GM12878 (cell line): ENCODE measurements at regions not wholly inside any gene's neighbourhood (a gene's known extent, or its start where the extent isn't known, plus 50 kb on each side); places are given as distances from the start of the nearest gene placed in this dataset.

Source experiments
- ATAC-seq: fragments of 200-7000 bp; cut with Tn5 transposase; 3 replicates; pipeline ENCODE4 v1.9.1; 2020; ENCODE audit warnings: mild to moderate bottlenecking, moderate library complexity
- BruUV-seq: library from RNA; stranded (reverse); fragments of 400-500 nt; replicated peaks from 2 replicates; lab custom pipeline; 2021; lab: Mats Ljungman, UMichigan
- CTCF ChIA-PET: fragments of 300-600 bp; sonication (Branson Sonifier 250); formaldehyde crosslinking; extraction: SDS; loops from one replicate; lab custom pipeline; 2021; ENCODE audit warnings: inconsistent platforms; lab: Yijun Ruan, JAX
- POLR2A ChIA-PET: fragments of 350-600 bp; formaldehyde crosslinking; extraction: SDS; loops from one replicate; lab custom pipeline; 2021; ENCODE audit warnings: inconsistent platforms; lab: Charles Lee
- RAD21 ChIA-PET: fragments of 300-600 bp; sonication (Branson Sonifier 250); formaldehyde crosslinking; loops from one replicate; lab custom pipeline; 2023; ENCODE audit warnings: antibody characterized with exemption; ENCODE audit not compliant: unreplicated experiment; lab: Charles Lee
- SMC1A ChIA-PET: fragments of 300-600 bp; sonication (Branson Sonifier 250); formaldehyde crosslinking; loops from one replicate; lab custom pipeline; 2023; ENCODE audit not compliant: unreplicated experiment, uncharacterized antibody; lab: Charles Lee
- DNase-seq: peaks from one replicate; pipeline ENCODE4 v3.0.0-alpha.2; 2011; ENCODE audit warnings: low read depth, low spot score
- FAIRE-seq: peaks from 3 replicates; lab custom pipeline; 2011; peaks lifted over from hg19 to GRCh38; lab: Jason Lieb, UNC
- H2AFZ ChIP-seq: 2 replicates; pipeline ENCODE4 v1.6.0; 2011; ENCODE audit warnings: low read depth, low read length, control low read depth; ENCODE audit not compliant: control insufficient read depth
- H3K27ac ChIP-seq: 2 replicates; pipeline ENCODE4 v1.5.1; 2011; ENCODE audit warnings: control low read depth; ENCODE audit not compliant: control insufficient read depth, insufficient read depth
- H3K27me3 ChIP-seq, 2 experiments: replicated peaks in 1 of 2; 2 replicates each; pipeline versions ENCODE4 v1.6.0 to v1.6.1; 2011; ENCODE audit warnings: low read length in 1 of 2; ENCODE audit not compliant: control insufficient read depth in 2 of 2, insufficient read depth in 2 of 2
- H3K36me3 ChIP-seq, 2 experiments: 2 replicates each; pipeline ENCODE4 v1.5.1; 2011; ENCODE audit warnings: low read length in 1 of 2; ENCODE audit not compliant: control insufficient read depth in 2 of 2, insufficient read depth in 2 of 2
- H3K4me1 ChIP-seq: 2 replicates; pipeline ENCODE4 v1.6.1; 2011; ENCODE audit warnings: mild to moderate bottlenecking, low read length, moderate library complexity, mixed read lengths; ENCODE audit not compliant: control insufficient read depth, insufficient read depth
- H3K4me2 ChIP-seq: 2 replicates; pipeline ENCODE4 v1.6.0; 2011; ENCODE audit warnings: control low read depth; ENCODE audit not compliant: control insufficient read depth, insufficient read depth
- H3K4me3 ChIP-seq: fragments of 200-600 bp; sonication (generic); 2 replicates; pipeline ENCODE4 v1.5.1; 2016
- H3K79me2 ChIP-seq: 2 replicates; pipeline ENCODE4 v1.6.0; 2011; ENCODE audit warnings: low read length; ENCODE audit not compliant: control insufficient read depth, insufficient read depth
- H3K9ac ChIP-seq: 2 replicates; pipeline ENCODE4 v1.8.0; 2011; ENCODE audit warnings: low read length, control low read depth, mixed read lengths; ENCODE audit not compliant: control insufficient read depth, insufficient read depth
- H3K9me3 ChIP-seq: replicated peaks from 3 replicates; pipeline ENCODE4 v1.5.1; 2011; ENCODE audit warnings: mild to moderate bottlenecking, low read length; ENCODE audit not compliant: control insufficient read depth, insufficient read depth
- H4K20me1 ChIP-seq: 2 replicates; pipeline ENCODE4 v1.6.0; 2011; ENCODE audit not compliant: control insufficient read depth, insufficient read depth
- BCL11A ChIP-seq: IDR thresholded peaks from 2 replicates; pipeline ENCODE4 v1.6.1; 2011; ENCODE audit warnings: low read depth, low read length
- CBX5 ChIP-seq: sonication (generic); IDR thresholded peaks from 2 replicates; pipeline ENCODE4 v1.6.1; 2016; ENCODE audit warnings: low read depth, moderate library complexity, mild to moderate bottlenecking, inconsistent platforms
- E2F8 ChIP-seq: fragments of 450-650 bp; IDR thresholded peaks from 2 replicates; pipeline ENCODE4 v1.6.1; 2018; ENCODE audit warnings: mild to moderate bottlenecking, low read depth, moderate library complexity; ENCODE audit not compliant: partially characterized antibody
- ESRRA ChIP-seq: IDR thresholded peaks from 2 replicates; pipeline ENCODE4 v1.6.1; 2012; ENCODE audit warnings: mild to moderate bottlenecking, low read length, improper control_type of control experiment
- HDGF ChIP-seq: fragments of 450-650 bp; IDR thresholded peaks from 2 replicates; pipeline ENCODE4 v1.6.1; 2016; ENCODE audit warnings: antibody characterized with exemption
- IRF3 ChIP-seq: fragments of 450-650 bp; IDR thresholded peaks from 2 replicates; pipeline ENCODE4 v1.6.1; 2014; ENCODE audit warnings: mild to moderate bottlenecking
- KAT2A ChIP-seq: conservative IDR thresholded peaks from 2 replicates; pipeline ENCODE4 v1.6.1; 2011; ENCODE audit warnings: low read depth, low read length; ENCODE audit not compliant: control insufficient read depth
- NFYA ChIP-seq: IDR thresholded peaks from 2 replicates; pipeline ENCODE4 v1.6.1; 2011; ENCODE audit warnings: low read depth, mild to moderate bottlenecking, low read length, improper control_type of control experiment, borderline replicate concordance
- REST ChIP-seq: IDR thresholded peaks from 2 replicates; pipeline ENCODE4 v1.6.1; 2012; ENCODE audit warnings: mild to moderate bottlenecking, low read depth, low read length
- YY1 ChIP-seq: IDR thresholded peaks from 2 replicates; pipeline ENCODE4 v1.6.1; 2011; ENCODE audit warnings: low read depth, mild to moderate bottlenecking, low read length
- ZNF384 ChIP-seq: IDR thresholded peaks from 2 replicates; pipeline ENCODE4 v1.6.1; 2012; ENCODE audit warnings: low read depth, mild to moderate bottlenecking, low read length, improper control_type of control experiment, borderline replicate concordance
- WGBS: methylation state at CpG from one replicate; pipeline ENCODE4 v1.1.6; 2016; ENCODE audit warnings: low lambda C conversion rate; ENCODE audit not compliant: insufficient replicate concordance, insufficient coverage; ENCODE audit errors: missing lambda C conversion rate; 5-methylcytosine and 5-hydroxymethylcytosine counted together
- in situ Hi-C: fragments of 300-500 bp; cut with MboI; formaldehyde crosslinking; loops from 9 replicates; pipeline ENCODE4 v1.14.3; 2018; ENCODE audit warnings: mixed read lengths
- intact Hi-C: fragments of 100-400 bp; cut with micrococcal nuclease; formaldehyde crosslinking; loops from one replicate; pipeline ENCODE4 v1.14.2; 2022; ENCODE audit not compliant: unreplicated experiment

DNA sequence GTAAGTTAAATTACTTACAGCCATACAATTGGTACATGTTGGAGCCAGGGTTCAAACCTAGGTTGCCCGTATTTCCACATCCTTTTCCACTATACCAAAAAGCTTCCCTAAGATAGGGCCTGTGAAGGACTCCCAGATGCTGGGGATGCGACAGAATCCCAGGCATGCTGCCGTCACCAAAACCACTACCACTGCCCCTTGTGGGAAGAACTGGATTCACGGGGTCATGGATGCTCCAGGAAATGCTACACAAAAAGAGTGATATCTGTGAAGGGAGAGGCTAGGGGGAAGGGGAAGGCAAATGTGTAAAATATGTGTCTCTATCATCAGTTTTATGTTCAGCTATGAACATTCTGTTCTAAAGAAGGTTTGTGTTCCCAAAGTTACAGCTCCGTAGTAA is 133.9 kb upstream of the IVNS1ABP start (continued):
- no peak for TF ChIP-seq REST
- no peak for TF ChIP-seq NFYA
- TF ChIP-seq ZNF384, result no peak
- TF ChIP-seq, all 136 proteins: peak for 0

- H3K36me3 ChIP-seq, result no peaks in the 10 kb centered on the region
- H3K9ac ChIP-seq, result no peak overlapping the region
- H3K79me2 ChIP-seq, result no peaks in the 10 kb centered on the region
- ChIA-PET POLR2A (no interaction called here), CTCF (no interaction called here), SMC1A (no interaction called here), RAD21 (no interaction called here)
- no peak overlapping the region for H2AFZ ChIP-seq
- intact Hi-C loops, result no loop called here
- H3K9me3 ChIP-seq, result no peaks in the 10 kb centered on the region
- BruUV-seq, result no TSS peak
- 83% methylated on average over 3 of the region's 3 CpGs for WGBS
- H3K4me1 ChIP-seq, result no peaks in the 10 kb centered on the region
- no peak for ATAC-seq
- no peak overlapping the region for H3K4me3 ChIP-seq
- FAIRE-seq, result no peak
- no peak overlapping the region for H3K27ac ChIP-seq
- DNase-seq, result no peak
- in situ Hi-C loops, result no loop called here
- H4K20me1 ChIP-seq, result no peaks in the 10 kb centered on the region
- no peak overlapping the region for H3K4me2 ChIP-seq
- H3K27me3 ChIP-seq, result no peaks in the 10 kb centered on the region
- TF ChIP-seq HDGF, result no peak
- TF ChIP-seq CBX5, result no peak
- no peak for TF ChIP-seq E2F8
- TF ChIP-seq IRF3, result no peak
- TF ChIP-seq BCL11A, result no peak
- TF ChIP-seq ESRRA, result no peak
- no peak for TF ChIP-seq KAT2A
- TF ChIP-seq YY1, result no peak
- no peak for TF ChIP-seq NFYA
These were observed 133.2 kb upstream of the IVNS1ABP start for GRCh38 chr1:185450060-185450788.
